Fibroblast of peridontal ligament (primary cell): ENCODE measurements at regions not wholly inside any gene's neighbourhood (a gene's known extent, or its start where the extent isn't known, plus 50 kb on each side); places are given as distances from the start of the nearest gene placed in this dataset.

Experiments
- DNase-seq: peaks from one replicate; pipeline ENCODE4 v3.0.0-alpha.2; 2010; ENCODE audit errors: extremely low read depth

- DNase-seq: no peak
Observed at GRCh38 chr6:133754298-133754697, 134.6 kb upstream of the TCF21 start.

- DNase-seq: peak; percentile 57
Observed at GRCh38 chr6:133756078-133756695, 132.7 kb upstream of the TCF21 start.

- DNase-seq: peak; percentile 61
Observed at GRCh38 chr6:133757335-133757734, 131.6 kb upstream of the TCF21 start.

GRCh38 chr6:133758815-133759335, 130.0 kb upstream of the TCF21 start:
- no peak for DNase-seq

GRCh38 chr6:133759524-133759923, 129.4 kb upstream of the TCF21 start:
- DNase-seq: no peak

GRCh38 chr6:133761706-133762105, 127.2 kb upstream of the TCF21 start:
- DNase-seq: peak; percentile 86

- DNase-seq: peak; percentile 89
Observed at GRCh38 chr6:133764008-133764753, 124.7 kb upstream of the TCF21 start.

GRCh38 chr6:133764754-133765208, 124.1 kb upstream of the TCF21 start:
- no peak for DNase-seq

- DNase-seq: peak; percentile 55
Observed at GRCh38 chr6:133767357-133767970, 121.4 kb upstream of the TCF21 start.

- no peak for DNase-seq
Observed at GRCh38 chr6:133768656-133769295, 120.1 kb upstream of the TCF21 start.

- no peak for DNase-seq
Observed at GRCh38 chr6:133769463-133769862, 119.5 kb upstream of the TCF21 start.

- DNase-seq: no peak
Observed at GRCh38 chr6:133772567-133772966, 116.3 kb upstream of the TCF21 start.

- DNase-seq: no peak
Observed at GRCh38 chr6:133773776-133774175, 115.1 kb upstream of the TCF21 start.

- no peak for DNase-seq
Observed at GRCh38 chr6:133774356-133774755, 114.6 kb upstream of the TCF21 start.

GRCh38 chr6:133778414-133779130, 110.3 kb upstream of the TCF21 start:
- peak; percentile 99 for DNase-seq

GRCh38 chr6:133779916-133780695, 108.8 kb upstream of the TCF21 start:
- DNase-seq: peak; percentile 46

- DNase-seq: no peak
Observed at GRCh38 chr6:133786016-133786415, 102.9 kb upstream of the TCF21 start.

GRCh38 chr6:133787122-133787521, 101.8 kb upstream of the TCF21 start:
- no peak for DNase-seq

- no peak for DNase-seq
Observed at GRCh38 chr6:133787859-133788505, 100.9 kb upstream of the TCF21 start.

GRCh38 chr6:133788556-133788955, 100.4 kb upstream of the TCF21 start:
- DNase-seq: no peak
